ENCODE measurements at regions not wholly inside any gene's neighbourhood (a gene's known extent, or its start where the extent isn't known, plus 50 kb on each side); places are given as distances from the start of the nearest gene placed in this dataset.

DNA sequence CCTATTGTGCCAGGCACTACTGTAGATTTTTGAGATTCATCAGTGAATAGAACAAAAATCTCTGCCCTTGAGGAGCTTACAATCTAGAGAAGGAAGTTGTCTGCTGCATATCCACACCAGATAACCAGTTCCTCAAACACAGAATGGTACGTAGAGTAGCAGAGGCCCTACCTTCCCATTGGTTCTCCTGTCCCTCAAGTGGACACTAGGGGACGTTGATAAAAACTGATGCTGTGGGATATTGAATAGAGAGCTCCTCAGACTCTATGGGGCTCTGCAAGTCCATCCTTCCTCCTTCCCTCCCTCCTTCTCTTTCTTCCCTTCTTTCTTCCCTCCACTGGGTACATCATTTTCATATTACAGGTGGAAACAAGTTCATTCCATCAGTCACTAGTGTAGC, 371.3 kb downstream of the PBX1 start:
- no peak for TF ChIP-seq EZH2 (IDR thresholded peaks at IDR 0.05; ENCODE audit: insufficient read depth, poor library complexity, severe bottlenecking)
- TF ChIP-seq EZH2phosphoT487 (IDR thresholded peaks at IDR 0.05; ENCODE audit: insufficient read depth, low read depth) = no peak
